GM12801 (cell line): ENCODE measurements at regions not wholly inside any gene's neighbourhood (a gene's known extent, or its start where the extent isn't known, plus 50 kb on each side); places are given as distances from the start of the nearest gene placed in this dataset.

Experiments
- TF ChIP-seq, protein P1 (sequence below): IDR thresholded peaks from one replicate; pipeline ENCODE4 v1.5.1; 2011; ENCODE audit warnings: control low read depth; ENCODE audit not compliant: insufficient read length; ENCODE audit errors: extremely low read depth

DNA sequence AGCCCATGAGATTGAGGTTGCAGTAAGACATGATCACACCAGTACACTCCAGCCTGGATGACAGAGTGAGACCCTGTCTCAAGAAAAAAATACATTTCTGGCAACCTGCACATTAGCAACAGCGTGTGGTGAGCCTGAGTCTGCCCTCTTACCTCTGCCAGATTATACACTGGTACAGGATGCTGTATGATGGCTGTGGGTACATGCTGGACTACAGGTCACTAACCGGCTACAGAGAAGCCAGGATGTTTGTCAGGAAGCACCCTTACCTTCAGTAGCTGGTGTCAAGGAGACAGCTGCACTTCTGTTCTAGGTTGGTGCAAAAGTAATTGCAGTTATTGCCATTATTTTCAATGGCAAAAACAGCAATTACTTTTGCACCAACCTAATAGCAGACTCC is 575.7 kb downstream of the NPHP4 start:
- TF ChIP-seq, protein P1, sequence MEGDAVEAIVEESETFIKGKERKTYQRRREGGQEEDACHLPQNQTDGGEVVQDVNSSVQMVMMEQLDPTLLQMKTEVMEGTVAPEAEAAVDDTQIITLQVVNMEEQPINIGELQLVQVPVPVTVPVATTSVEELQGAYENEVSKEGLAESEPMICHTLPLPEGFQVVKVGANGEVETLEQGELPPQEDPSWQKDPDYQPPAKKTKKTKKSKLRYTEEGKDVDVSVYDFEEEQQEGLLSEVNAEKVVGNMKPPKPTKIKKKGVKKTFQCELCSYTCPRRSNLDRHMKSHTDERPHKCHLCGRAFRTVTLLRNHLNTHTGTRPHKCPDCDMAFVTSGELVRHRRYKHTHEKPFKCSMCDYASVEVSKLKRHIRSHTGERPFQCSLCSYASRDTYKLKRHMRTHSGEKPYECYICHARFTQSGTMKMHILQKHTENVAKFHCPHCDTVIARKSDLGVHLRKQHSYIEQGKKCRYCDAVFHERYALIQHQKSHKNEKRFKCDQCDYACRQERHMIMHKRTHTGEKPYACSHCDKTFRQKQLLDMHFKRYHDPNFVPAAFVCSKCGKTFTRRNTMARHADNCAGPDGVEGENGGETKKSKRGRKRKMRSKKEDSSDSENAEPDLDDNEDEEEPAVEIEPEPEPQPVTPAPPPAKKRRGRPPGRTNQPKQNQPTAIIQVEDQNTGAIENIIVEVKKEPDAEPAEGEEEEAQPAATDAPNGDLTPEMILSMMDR = no peak

DNA sequence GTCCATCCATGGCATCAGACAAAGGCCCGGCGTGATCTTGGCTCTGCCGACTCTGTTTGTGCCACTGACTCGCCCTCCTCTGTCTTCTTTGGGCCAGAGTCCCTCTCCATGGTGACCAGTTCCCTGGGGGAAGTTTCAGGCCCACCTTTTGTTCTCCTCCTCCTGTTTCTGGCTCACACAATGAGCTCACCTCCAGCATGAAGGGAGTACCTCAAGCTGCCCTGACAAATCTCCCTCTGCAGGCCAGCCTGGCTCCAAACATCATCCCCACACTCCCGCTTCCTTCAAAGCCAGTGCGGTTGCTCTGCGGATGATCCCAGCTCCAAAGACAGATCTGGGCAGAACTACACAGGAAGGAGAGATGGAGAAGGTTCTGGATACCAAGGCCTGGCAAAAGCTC is 576.6 kb downstream of the NPHP4 start:
- TF ChIP-seq, protein P1 = no peak

DNA sequence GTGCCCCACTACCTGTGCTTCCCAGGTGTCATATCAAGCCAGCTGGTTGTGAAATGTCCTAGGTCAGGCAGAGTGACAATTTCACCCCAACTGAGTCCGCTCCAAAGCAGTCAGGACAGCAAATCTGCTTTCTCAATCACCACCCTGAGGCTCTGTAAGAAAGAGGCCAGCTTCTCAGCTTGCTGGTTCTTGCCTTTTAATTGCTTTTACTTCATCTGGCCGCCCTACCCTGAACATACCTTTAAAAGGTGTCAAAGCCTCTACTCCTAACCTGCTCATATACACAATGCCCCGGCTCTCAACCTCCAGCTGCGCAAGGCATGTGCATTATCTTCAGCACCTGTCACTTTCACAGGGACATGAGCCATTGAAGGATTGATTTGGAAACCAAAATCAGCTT is 581.6 kb downstream of the NPHP4 start:
- TF ChIP-seq, protein P1 = no peak

DNA sequence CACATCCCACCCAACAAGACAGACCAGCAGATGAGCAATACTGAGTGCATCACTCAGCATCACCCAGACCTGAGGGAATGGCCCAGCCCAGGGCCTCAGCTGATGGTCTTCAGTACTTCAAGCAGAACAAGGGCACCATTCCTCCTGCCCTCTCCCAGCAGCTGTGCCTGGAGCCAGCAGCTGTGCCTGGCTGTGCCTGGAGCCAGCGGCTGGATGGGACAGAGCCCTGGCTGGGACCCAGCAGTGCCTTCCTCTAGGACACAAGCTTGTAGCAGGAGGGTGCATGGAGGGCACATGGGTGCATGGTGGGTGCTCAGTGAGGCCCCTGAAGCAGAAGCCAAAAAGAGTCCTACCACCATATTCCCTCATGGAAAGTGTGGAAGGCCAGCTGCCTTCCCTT is 583.8 kb downstream of the NPHP4 start:
- TF ChIP-seq, protein P1 = no peak

DNA sequence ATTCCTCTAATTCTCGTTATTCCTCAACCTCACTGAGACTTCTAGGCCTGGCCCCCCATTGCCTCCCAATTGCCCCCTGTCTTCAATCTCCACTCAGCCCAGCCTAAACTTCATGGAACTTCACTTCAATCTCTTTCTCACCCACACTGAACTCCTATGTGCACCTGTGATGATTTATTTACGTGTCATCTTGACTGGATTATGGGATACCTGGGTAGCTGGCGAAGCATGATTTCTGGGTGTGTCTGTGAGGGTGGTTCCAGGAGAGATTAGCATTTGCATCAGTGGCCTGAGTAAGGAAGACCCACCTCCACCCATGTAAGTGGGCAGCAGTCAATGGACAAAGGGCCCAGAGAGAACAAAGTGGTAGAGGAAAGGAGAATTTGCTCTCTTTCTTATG is 587.0 kb downstream of the NPHP4 start:
- TF ChIP-seq, protein P1 = no peak

DNA sequence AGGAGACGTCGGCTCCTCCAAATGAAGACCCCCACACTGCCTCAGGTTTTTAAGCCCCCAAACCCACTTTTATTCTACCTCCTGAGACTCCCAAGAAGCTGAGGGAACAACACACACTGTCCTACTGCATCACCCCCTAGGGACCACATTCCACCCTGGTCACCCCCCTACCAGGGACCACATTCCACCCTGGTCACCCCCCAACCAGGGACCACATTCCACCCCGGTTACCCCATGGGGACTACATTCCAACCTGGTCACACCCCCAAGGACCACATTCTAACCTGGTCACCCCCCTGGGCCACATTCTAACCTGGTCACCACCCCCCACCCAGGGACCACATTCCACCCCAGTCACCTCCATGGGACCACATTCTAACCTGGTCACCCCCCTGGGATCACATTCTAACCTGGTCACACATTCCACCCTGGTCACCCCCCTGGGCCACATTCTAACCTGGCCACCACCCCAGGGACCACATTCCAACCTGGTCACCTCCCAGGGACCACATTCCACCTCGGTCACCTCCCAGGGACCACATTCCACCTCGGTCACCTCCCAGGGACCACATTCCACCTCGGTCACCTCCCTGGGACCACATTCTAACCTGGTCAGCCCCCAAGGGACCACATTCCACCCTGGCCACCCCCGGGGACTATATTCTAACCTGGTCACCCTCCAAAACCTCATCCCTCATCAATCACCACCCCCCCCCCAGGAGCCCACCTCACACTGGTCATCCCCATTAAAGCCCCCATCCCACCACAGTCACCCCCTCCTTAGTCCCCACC is 587.6 kb downstream of the NPHP4 start:
- TF ChIP-seq, protein P1 = no peak

DNA sequence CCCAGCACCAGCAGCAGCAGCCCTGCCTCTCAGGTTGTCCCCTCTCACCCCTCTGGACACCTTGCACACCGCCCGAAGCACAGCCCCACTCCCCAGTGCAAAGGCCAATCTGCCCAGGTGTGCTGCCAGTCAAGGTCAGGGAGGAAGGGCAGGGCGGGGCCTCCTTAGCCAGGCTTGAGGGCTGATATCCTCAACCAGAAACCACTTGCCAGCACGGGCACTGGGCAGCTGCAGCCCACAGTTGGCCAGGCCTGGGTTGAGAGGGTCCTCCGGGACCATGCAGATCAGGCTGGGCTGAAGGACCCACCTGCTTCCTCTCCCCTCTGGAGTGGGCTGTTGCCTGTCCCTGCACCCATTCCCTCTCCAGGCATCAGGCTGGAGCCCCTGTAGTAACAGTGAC is 588.3 kb downstream of the NPHP4 start:
- TF ChIP-seq, protein P1 = no peak
